ENCODE measurements at regions not wholly inside any gene's neighbourhood (a gene's known extent, or its start where the extent isn't known, plus 50 kb on each side); places are given as distances from the start of the nearest gene placed in this dataset.
"Not testable (repeated sequence)": the region's sequence is repeated elsewhere in the genome, so short reads cannot be mapped to it uniquely, and the experiment has no call there.

DNA sequence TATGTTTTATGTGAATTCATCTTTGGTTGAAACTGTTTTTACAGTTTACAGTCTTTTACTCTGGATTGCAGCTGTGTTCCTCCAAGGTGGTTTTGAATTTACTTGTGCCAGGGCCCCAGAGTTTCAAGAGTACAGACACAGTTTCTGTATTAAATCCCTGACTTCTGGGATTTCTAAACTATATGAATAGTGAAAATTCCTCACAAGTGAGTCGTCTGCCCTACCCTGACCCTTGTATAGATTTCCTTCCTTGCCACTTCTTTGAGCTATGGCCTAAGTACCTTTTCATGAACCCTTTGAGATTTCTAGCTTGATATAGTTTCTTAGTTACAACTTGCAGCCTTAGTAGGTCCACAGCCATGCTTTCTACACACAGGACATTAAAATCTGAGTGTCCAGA, 700.8 kb downstream of the CDY1 start:
- TF ChIP-seq POLR2A, POLR2AphosphoS5 (IDR thresholded peaks at IDR 0.05): not testable (repeated sequence)
- TF ChIP-seq, protein P1, sequence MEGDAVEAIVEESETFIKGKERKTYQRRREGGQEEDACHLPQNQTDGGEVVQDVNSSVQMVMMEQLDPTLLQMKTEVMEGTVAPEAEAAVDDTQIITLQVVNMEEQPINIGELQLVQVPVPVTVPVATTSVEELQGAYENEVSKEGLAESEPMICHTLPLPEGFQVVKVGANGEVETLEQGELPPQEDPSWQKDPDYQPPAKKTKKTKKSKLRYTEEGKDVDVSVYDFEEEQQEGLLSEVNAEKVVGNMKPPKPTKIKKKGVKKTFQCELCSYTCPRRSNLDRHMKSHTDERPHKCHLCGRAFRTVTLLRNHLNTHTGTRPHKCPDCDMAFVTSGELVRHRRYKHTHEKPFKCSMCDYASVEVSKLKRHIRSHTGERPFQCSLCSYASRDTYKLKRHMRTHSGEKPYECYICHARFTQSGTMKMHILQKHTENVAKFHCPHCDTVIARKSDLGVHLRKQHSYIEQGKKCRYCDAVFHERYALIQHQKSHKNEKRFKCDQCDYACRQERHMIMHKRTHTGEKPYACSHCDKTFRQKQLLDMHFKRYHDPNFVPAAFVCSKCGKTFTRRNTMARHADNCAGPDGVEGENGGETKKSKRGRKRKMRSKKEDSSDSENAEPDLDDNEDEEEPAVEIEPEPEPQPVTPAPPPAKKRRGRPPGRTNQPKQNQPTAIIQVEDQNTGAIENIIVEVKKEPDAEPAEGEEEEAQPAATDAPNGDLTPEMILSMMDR (IDR thresholded peaks at IDR 0.05) = not testable (repeated sequence)

Measured in prostate gland (tissue), 2 donors.